Forelimb muscle (tissue), 1 donor: ENCODE measurements at regions not wholly inside any gene's neighbourhood (a gene's known extent, or its start where the extent isn't known, plus 50 kb on each side); places are given as distances from the start of the nearest gene placed in this dataset.

Experiments used
- DNase-seq: peaks from one replicate; pipeline ENCODE4 v3.0.0-alpha.2; 2013; ENCODE audit warnings: low read depth

GRCh38 chr13:85742355-85742754 is 56.9 kb downstream of the SLITRK6 start:
- no peak for DNase-seq

- no peak for DNase-seq
Observed at GRCh38 chr13:85741017-85741416, 58.2 kb downstream of the SLITRK6 start.

GRCh38 chr13:85738696-85739320 is 60.4 kb downstream of the SLITRK6 start:
- no peak for DNase-seq

- DNase-seq: no peak
Observed at GRCh38 chr13:85737952-85738351, 61.3 kb downstream of the SLITRK6 start.

GRCh38 chr13:85729296-85729695 is 69.9 kb downstream of the SLITRK6 start:
- no peak for DNase-seq

- DNase-seq: peak; percentile 53
Observed at GRCh38 chr13:85728811-85729210, 70.4 kb downstream of the SLITRK6 start.

GRCh38 chr13:85725433-85725832 is 73.8 kb downstream of the SLITRK6 start:
- DNase-seq: no peak

GRCh38 chr13:85724546-85725432 is 74.4 kb downstream of the SLITRK6 start:
- DNase-seq: no peak

- DNase-seq: no peak
Observed at GRCh38 chr13:85719749-85720148, 79.5 kb downstream of the SLITRK6 start.

GRCh38 chr13:85717921-85718320 is 81.3 kb downstream of the SLITRK6 start:
- DNase-seq: no peak

- DNase-seq: no peak
Observed at GRCh38 chr13:85710545-85710944, 88.7 kb downstream of the SLITRK6 start.

GRCh38 chr13:85709721-85710120 is 89.5 kb downstream of the SLITRK6 start:
- DNase-seq: no peak

- no peak for DNase-seq
Observed at GRCh38 chr13:85709072-85709471, 90.1 kb downstream of the SLITRK6 start.

GRCh38 chr13:85700906-85701305 is 98.3 kb downstream of the SLITRK6 start:
- DNase-seq: no peak

GRCh38 chr13:85698256-85698655 is 101.0 kb downstream of the SLITRK6 start:
- DNase-seq: no peak

- no peak for DNase-seq
Observed at GRCh38 chr13:85694992-85695391, 104.2 kb downstream of the SLITRK6 start.

GRCh38 chr13:85693889-85694511 is 105.2 kb downstream of the SLITRK6 start:
- no peak for DNase-seq

- no peak for DNase-seq
Observed at GRCh38 chr13:85690368-85690767, 108.9 kb downstream of the SLITRK6 start.

- DNase-seq: peak; percentile 46
Observed at GRCh38 chr13:85685436-85685835, 113.8 kb downstream of the SLITRK6 start.

- DNase-seq: no peak
Observed at GRCh38 chr13:85675151-85675907, 123.9 kb downstream of the SLITRK6 start.

GRCh38 chr13:85671336-85671735 is 127.9 kb downstream of the SLITRK6 start:
- DNase-seq: no peak

- DNase-seq: no peak
Observed at GRCh38 chr13:85666356-85666755, 132.9 kb downstream of the SLITRK6 start.
